GOT3 (cell line): ENCODE measurements at regions not wholly inside any gene's neighbourhood (a gene's known extent, or its start where the extent isn't known, plus 50 kb on each side); places are given as distances from the start of the nearest gene placed in this dataset.

Source experiments
- DNase-seq: peaks from one replicate; lab custom pipeline; 2025; ENCODE audit warnings: mixed read lengths; lab: John Stamatoyannopoulos, UW

- DNase-seq, result no peak
Observed at GRCh38 chr5:82335806-82336205, 57.7 kb upstream of the RPS23 start.

GRCh38 chr5:82334856-82335255 is 56.7 kb upstream of the RPS23 start:
- no peak for DNase-seq

- no peak for DNase-seq
Observed at GRCh38 chr5:82334085-82334692, 56.0 kb upstream of the RPS23 start.

GRCh38 chr5:82332886-82333615 is 54.9 kb upstream of the RPS23 start:
- no peak for DNase-seq

- no peak for DNase-seq
Observed at GRCh38 chr5:82332064-82332855, 54.1 kb upstream of the RPS23 start.

GRCh38 chr5:82331557-82331956 is 53.4 kb upstream of the RPS23 start:
- DNase-seq, result no peak

GRCh38 chr5:82330530-82331270 is 52.5 kb upstream of the RPS23 start:
- no peak for DNase-seq

- no peak for DNase-seq
Observed at GRCh38 chr5:82329393-82329792, 51.2 kb upstream of the RPS23 start.
